Vagina (tissue), 2 donors: ENCODE measurements at regions not wholly inside any gene's neighbourhood (a gene's known extent, or its start where the extent isn't known, plus 50 kb on each side); places are given as distances from the start of the nearest gene placed in this dataset.

Source experiments
- DNase-seq, 2 donors: peaks; one replicate each; pipeline ENCODE4 v3.0.0-alpha.2; 2017; ENCODE audit errors: extremely low spot score in 2 of 2
- H3K27ac ChIP-seq: fragments of 200-600 bp; sonication (generic); one replicate; pipeline ENCODE4 v1.5.1; 2019
- H3K27me3 ChIP-seq: fragments of 200-600 bp; sonication (generic); one replicate; pipeline ENCODE4 v1.5.1; 2019
- H3K36me3 ChIP-seq, 2 donors: fragments of 200-600 bp; sonication (generic); one replicate each; pipeline ENCODE4 v1.5.1; 2017 to 2019
- H3K4me1 ChIP-seq: fragments of 200-600 bp; sonication (generic); one replicate; pipeline ENCODE4 v1.5.1; 2019
- H3K4me3 ChIP-seq, 2 donors: fragments of 200-600 bp; sonication (generic); 1 replicate in 1 of 2; 2 replicates in 1 of 2; pipeline ENCODE4 v1.5.1; 2016 to 2019
- H3K9me3 ChIP-seq: fragments of 200-600 bp; sonication (generic); one replicate; pipeline ENCODE4 v1.5.1; 2019
- CTCF ChIP-seq, 3 experiments: fragments of 450-650 bp in 2 of 3; fragments of 200-600 bp in 1 of 3; sonication (generic) in 1 of 3; IDR thresholded peaks; one replicate each; pipeline ENCODE4 v1.5.1; 2017 to 2019; ENCODE audit warnings: antibody characterized with exemption in 3 of 3, mild to moderate bottlenecking in 2 of 3, moderate library complexity in 2 of 3
- POLR2A ChIP-seq, 2 donors: fragments of 450-650 bp; IDR thresholded peaks; one replicate each; pipeline ENCODE4 v1.6.1; 2017; ENCODE audit warnings: antibody characterized with exemption in 2 of 2, mild to moderate bottlenecking in 2 of 2, moderate library complexity in 2 of 2
- POLR2AphosphoS5 ChIP-seq, 2 donors: sonication (generic); formaldehyde crosslinking; IDR thresholded peaks; one replicate each; pipeline ENCODE4 v1.9.0; 2017; ENCODE audit warnings: antibody characterized with exemption in 2 of 2, mild to moderate bottlenecking in 2 of 2, low read depth in 1 of 2; ENCODE audit not compliant: insufficient read depth in 1 of 2
- intact Hi-C: fragments of 100-400 bp; cut with DNase I; formaldehyde crosslinking; loops from one replicate; pipeline ENCODE4 v1.15.1; 2023

- intact Hi-C loops, result no loop called here
Measured at GRCh38 chr13:80962173-80962572, 621.2 kb upstream of the SPRY2 start.

GRCh38 chr13:80957019-80957655 lies 616.2 kb upstream of the SPRY2 start:
- DNase-seq, result no peak
- H3K36me3 ChIP-seq, result no peaks in the 10 kb centered on the region
- no peaks in the 10 kb centered on the region for H3K4me1 ChIP-seq
- intact Hi-C loops, result no loop called here
- H3K27me3 ChIP-seq, result no peaks in the 10 kb centered on the region
- H3K9me3 ChIP-seq, result no peaks in the 10 kb centered on the region
- no peak overlapping the region for H3K4me3 ChIP-seq
- TF ChIP-seq POLR2AphosphoS5 (IDR thresholded peaks at IDR 0.05; ENCODE audit: insufficient read depth in 1 of 2, low read depth in 1 of 2) (no peak), CTCF (IDR thresholded peaks at IDR 0.05) (no peak), POLR2A (IDR thresholded peaks at IDR 0.05) (no peak)
- H3K27ac ChIP-seq, result no peak overlapping the region

More at GRCh38 chr13:80962173-80962572, 621.2 kb upstream of the SPRY2 start:
- no peaks in the 10 kb centered on the region for H3K36me3 ChIP-seq
- no peak overlapping the region for H3K27ac ChIP-seq
- H3K9me3 ChIP-seq, result no peaks in the 10 kb centered on the region
- no peak for TF ChIP-seq CTCF (IDR thresholded peaks at IDR 0.05)
- no peak for TF ChIP-seq POLR2A (IDR thresholded peaks at IDR 0.05)
- TF ChIP-seq POLR2AphosphoS5 (IDR thresholded peaks at IDR 0.05; ENCODE audit: insufficient read depth in 1 of 2, low read depth in 1 of 2), result no peak
- H3K4me3 ChIP-seq, result no peak overlapping the region
- H3K27me3 ChIP-seq, result no peaks in the 10 kb centered on the region
- no peaks in the 10 kb centered on the region for H3K4me1 ChIP-seq
- no peak for DNase-seq

- no peak overlapping the region for H3K27ac ChIP-seq
- H3K4me1 ChIP-seq, result no peaks in the 10 kb centered on the region
- intact Hi-C loops, result no loop called here
- no peak for TF ChIP-seq POLR2A (IDR thresholded peaks at IDR 0.05)
- no peak overlapping the region for H3K4me3 ChIP-seq
- H3K9me3 ChIP-seq, result no peaks in the 10 kb centered on the region
- no peaks in the 10 kb centered on the region for H3K36me3 ChIP-seq
- no peak for DNase-seq
- H3K27me3 ChIP-seq, result no peaks in the 10 kb centered on the region
Measured at GRCh38 chr13:80955501-80955900, 614.6 kb upstream of the SPRY2 start.

GRCh38 chr13:80952158-80952557 lies 611.2 kb upstream of the SPRY2 start:
- Histone ChIP-seq H3K4me1 (no peaks in the 10 kb centered on the region), H3K27me3 (no peaks in the 10 kb centered on the region), H3K27ac (no peak overlapping the region), H3K9me3 (no peaks in the 10 kb centered on the region), H3K4me3 (no peak overlapping the region), H3K36me3 (no peaks in the 10 kb centered on the region)
- DNase-seq, result no peak
- intact Hi-C loops, result no loop called here
- TF ChIP-seq POLR2A (IDR thresholded peaks at IDR 0.05) (no peak), CTCF (IDR thresholded peaks at IDR 0.05) (no peak), POLR2AphosphoS5 (IDR thresholded peaks at IDR 0.05; ENCODE audit: insufficient read depth in 1 of 2, low read depth in 1 of 2) (no peak)

GRCh38 chr13:80946008-80946802 lies 605.3 kb upstream of the SPRY2 start:
- DNase-seq, result no peak
- intact Hi-C loops, result no loop called here
- Histone ChIP-seq H3K27ac (no peak overlapping the region), H3K4me3 (no peak overlapping the region), H3K27me3 (no peaks in the 10 kb centered on the region), H3K36me3 (no peaks in the 10 kb centered on the region), H3K4me1 (no peaks in the 10 kb centered on the region), H3K9me3 (no peaks in the 10 kb centered on the region)
- TF ChIP-seq POLR2A (IDR thresholded peaks at IDR 0.05) (no peak), CTCF (IDR thresholded peaks at IDR 0.05) (no peak), POLR2AphosphoS5 (IDR thresholded peaks at IDR 0.05; ENCODE audit: insufficient read depth in 1 of 2, low read depth in 1 of 2) (no peak)
